ENCODE measurements at regions not wholly inside any gene's neighbourhood (a gene's known extent, or its start where the extent isn't known, plus 50 kb on each side); places are given as distances from the start of the nearest gene placed in this dataset.
"Not testable (repeated sequence)": the region's sequence is repeated elsewhere in the genome, so short reads cannot be mapped to it uniquely, and the experiment has no call there.

DNA sequence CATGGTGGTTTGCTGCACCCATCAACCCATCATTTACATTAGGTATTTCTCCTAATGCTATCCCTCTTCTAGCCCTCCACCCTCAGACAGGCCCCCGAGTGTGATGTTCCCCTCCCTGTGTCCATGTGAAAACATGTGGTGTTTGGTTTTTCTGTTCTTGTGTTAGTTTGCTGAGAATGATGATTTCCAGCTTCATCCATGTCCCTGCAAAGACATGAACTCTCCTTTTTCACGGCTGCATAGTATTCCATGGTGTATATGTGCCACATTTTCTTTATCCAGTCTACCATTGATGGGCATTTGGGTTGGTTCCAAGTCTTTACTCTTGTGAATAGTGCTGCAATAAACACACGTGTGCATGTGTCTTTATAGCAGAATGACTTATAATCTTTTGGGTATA is 192.8 kb downstream of the DIO2 start:
- H3K27ac ChIP-seq (ENCODE audit: insufficient read depth, low read depth, low read length, poor library complexity, severe bottlenecking); H3K9me3 ChIP-seq (ENCODE audit: control insufficient read depth, low read length); H3K4me1 ChIP-seq (ENCODE audit: control insufficient read depth, insufficient read depth, low read length); H3K4me3 ChIP-seq (ENCODE audit: insufficient read depth, low read depth, low read length); H3K27me3 ChIP-seq (ENCODE audit: control insufficient read depth, insufficient read depth, low read length, poor library complexity, severe bottlenecking); H3K36me3 ChIP-seq (ENCODE audit: control insufficient read depth, insufficient read depth, low read length): not testable (repeated sequence)
- WGBS, 2 experiments, result 94 to 100% methylated on average over 1 to 3 of the region's 3 CpGs

DNA sequence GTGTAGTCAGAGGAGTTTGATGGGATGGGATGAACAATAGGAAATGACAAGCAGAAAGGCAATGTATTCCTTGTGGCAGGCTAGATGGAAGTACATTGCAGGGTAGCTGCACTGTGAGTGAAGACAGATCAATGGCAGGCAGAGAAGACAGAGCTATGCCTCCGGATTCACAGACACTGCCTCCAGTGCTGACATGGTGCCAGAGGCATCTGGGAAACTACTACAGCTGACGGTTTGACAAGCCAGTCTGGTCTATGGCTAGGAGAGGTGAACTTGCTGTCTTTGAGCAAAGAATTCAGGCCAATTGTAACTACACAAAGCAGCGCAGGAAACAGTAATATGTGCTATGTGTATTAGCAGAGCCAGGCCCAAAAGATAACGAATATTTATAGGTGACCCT is 193.5 kb downstream of the DIO2 start:
- Histone ChIP-seq H3K27me3 (ENCODE audit: control insufficient read depth, insufficient read depth, low read length, poor library complexity, severe bottlenecking) (no peaks in the 10 kb centered on the region), H3K4me3 (ENCODE audit: insufficient read depth, low read depth, low read length) (no peak overlapping the region), H3K4me1 (ENCODE audit: control insufficient read depth, insufficient read depth, low read length) (no peaks in the 10 kb centered on the region), H3K36me3 (ENCODE audit: control insufficient read depth, insufficient read depth, low read length) (no peaks in the 10 kb centered on the region), H3K9me3 (ENCODE audit: control insufficient read depth, low read length) (no peaks in the 10 kb centered on the region), H3K27ac (ENCODE audit: insufficient read depth, low read depth, low read length, poor library complexity, severe bottlenecking) (no peak overlapping the region)
- 65 to 81% methylated on average over 3 to 4 of the region's 4 CpGs for WGBS, 2 experiments

DNA sequence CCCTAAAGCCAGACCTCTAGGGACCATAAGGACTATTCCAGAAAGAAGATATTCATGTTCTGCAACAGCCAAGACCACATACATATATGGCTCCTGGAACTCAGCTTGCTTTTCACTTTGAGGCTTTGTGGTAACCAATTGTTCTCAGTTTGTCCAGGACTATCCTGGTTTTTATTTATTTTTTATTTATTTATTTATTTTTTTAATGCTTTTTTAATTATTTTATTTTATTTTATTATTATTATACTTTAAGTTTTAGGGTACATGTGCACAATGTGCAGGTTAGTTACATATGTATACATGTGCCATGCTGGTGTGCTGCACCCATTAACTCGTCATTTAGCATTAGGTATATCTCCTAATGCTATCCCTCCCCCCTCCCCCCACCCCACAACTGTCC is 201.1 kb downstream of the DIO2 start:
- not testable (repeated sequence) for H3K36me3 ChIP-seq (ENCODE audit: control insufficient read depth, insufficient read depth, low read length); H3K9me3 ChIP-seq (ENCODE audit: control insufficient read depth, low read length); H3K27me3 ChIP-seq (ENCODE audit: control insufficient read depth, insufficient read depth, low read length, poor library complexity, severe bottlenecking); H3K27ac ChIP-seq (ENCODE audit: insufficient read depth, low read depth, low read length, poor library complexity, severe bottlenecking); H3K4me1 ChIP-seq (ENCODE audit: control insufficient read depth, insufficient read depth, low read length); H3K4me3 ChIP-seq (ENCODE audit: insufficient read depth, low read depth, low read length)
- WGBS, 2 experiments, result no CpG with 5 or more reads among the region's 1 CpG

DNA sequence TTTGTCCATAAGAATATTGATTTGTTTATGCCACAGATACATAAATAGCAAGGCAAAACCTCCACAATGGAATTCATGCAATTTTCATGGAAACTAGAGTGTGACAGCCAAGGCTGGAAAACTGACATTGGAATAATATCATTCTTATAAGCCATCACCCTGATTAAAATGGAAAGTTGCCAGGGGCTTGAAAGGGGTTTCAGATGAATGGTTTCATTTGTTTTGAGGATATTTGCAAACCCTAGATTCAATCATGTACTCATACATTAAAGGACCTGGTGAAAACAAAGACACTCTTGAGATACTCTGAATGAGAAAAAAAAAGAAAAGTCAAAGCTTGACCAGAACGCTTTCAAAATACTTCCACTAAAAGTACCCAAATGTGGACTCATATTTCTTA is 205.7 kb downstream of the DIO2 start:
- peaks cover 3% of the 10 kb centered on the region for H3K27me3 ChIP-seq (ENCODE audit: control insufficient read depth, insufficient read depth, low read length, poor library complexity, severe bottlenecking)
- H3K4me1 ChIP-seq (ENCODE audit: control insufficient read depth, insufficient read depth, low read length), result no peaks in the 10 kb centered on the region
- no peak overlapping the region for H3K27ac ChIP-seq (ENCODE audit: insufficient read depth, low read depth, low read length, poor library complexity, severe bottlenecking)
- no peaks in the 10 kb centered on the region for H3K9me3 ChIP-seq (ENCODE audit: control insufficient read depth, low read length)
- 41 to 63% methylated on average over 1 of the region's 1 CpG for WGBS, 2 experiments
- H3K4me3 ChIP-seq (ENCODE audit: insufficient read depth, low read depth, low read length), result no peak overlapping the region
- no peaks in the 10 kb centered on the region for H3K36me3 ChIP-seq (ENCODE audit: control insufficient read depth, insufficient read depth, low read length)

DNA sequence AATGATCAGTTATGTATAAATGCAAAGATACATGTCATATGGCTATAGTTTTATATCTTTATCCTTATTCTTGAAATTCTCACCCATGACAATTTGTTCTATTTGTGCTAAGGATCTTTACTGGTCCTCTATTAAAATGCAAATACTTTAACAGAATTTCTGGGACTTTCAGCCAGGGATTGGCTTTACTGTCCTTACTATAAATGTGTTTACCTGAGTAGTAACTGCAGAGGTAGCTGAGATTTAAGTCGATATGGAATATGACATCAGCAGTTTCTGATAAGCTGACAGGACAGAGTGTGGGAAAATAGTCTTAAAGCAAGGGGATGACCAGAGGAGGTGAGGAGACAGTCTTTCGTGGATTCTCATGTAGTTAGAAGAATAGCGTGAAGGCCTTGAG is 206.4 kb downstream of the DIO2 start:
- Histone ChIP-seq H3K36me3 (ENCODE audit: control insufficient read depth, insufficient read depth, low read length) (no peaks in the 10 kb centered on the region), H3K4me3 (ENCODE audit: insufficient read depth, low read depth, low read length) (no peak overlapping the region), H3K27ac (ENCODE audit: insufficient read depth, low read depth, low read length, poor library complexity, severe bottlenecking) (no peak overlapping the region), H3K4me1 (ENCODE audit: control insufficient read depth, insufficient read depth, low read length) (no peaks in the 10 kb centered on the region), H3K27me3 (ENCODE audit: control insufficient read depth, insufficient read depth, low read length, poor library complexity, severe bottlenecking) (peaks cover 3% of the 10 kb centered on the region), H3K9me3 (ENCODE audit: control insufficient read depth, low read length) (no peaks in the 10 kb centered on the region)
- 75 to 77% methylated on average over 3 of the region's 3 CpGs for WGBS, 2 experiments

DNA sequence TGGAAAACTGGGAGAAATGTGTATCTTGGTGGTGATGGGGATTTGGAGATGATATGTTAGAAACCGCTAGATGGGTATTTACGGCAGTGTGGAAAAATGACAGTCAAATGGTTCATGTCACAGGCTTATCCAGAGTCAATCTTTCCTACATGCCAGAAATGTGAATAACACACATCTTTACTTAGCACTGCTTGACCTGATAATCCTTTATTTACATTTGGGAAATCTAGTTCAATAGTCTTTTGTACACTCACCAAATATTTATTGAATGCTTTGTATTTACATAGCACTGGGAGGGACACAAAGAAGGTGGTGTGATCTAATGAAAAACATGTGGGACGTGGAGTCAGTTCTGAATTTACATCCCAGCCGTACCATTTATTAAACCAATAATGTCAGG is 208.2 kb downstream of the DIO2 start:
- WGBS, 2 experiments, result 91 to 96% methylated on average over 4 of the region's 4 CpGs

DNA sequence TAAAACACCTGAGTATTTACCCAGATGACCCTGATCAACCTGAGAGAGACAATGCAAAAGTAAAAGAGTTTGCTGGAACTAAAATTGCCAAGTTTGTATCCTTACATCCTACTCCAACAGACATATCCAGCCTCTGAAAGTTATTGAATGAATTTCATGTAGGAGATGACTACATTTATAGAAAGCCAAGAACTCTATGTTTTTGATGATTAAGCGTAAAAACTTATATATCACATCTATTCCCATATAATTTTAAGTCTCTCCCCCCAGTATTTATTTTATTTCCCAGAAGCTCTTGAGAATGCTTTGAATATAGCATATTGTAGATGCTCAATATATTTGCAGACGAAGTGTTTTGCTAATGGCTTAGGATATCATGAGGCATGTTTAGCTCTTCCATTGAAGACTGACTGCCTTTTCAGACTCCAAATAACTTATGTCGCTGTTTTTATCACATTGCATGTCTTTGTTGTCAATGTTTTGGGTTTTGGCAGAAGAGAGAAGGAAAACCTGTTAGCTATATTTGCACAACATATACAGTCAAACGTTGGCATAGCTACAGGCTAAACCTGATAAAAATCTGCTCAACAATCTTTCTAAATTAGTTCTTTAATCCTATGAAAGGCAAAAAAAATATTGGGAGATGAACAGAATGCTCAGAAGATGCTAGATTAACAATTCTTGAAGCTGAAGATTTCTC is 213.6 kb downstream of the DIO2 start:
- 84 to 96% methylated on average over 2 to 3 of the region's 4 CpGs for WGBS, 2 experiments
- Histone ChIP-seq H3K36me3 (ENCODE audit: control insufficient read depth, insufficient read depth, low read length) (no peaks in the 10 kb centered on the region), H3K4me1 (ENCODE audit: control insufficient read depth, insufficient read depth, low read length) (peaks cover 12% of the 10 kb centered on the region), H3K4me3 (ENCODE audit: insufficient read depth, low read depth, low read length) (no peak overlapping the region), H3K27ac (ENCODE audit: insufficient read depth, low read depth, low read length, poor library complexity, severe bottlenecking) (no peak overlapping the region), H3K9me3 (ENCODE audit: control insufficient read depth, low read length) (no peaks in the 10 kb centered on the region), H3K27me3 (ENCODE audit: control insufficient read depth, insufficient read depth, low read length, poor library complexity, severe bottlenecking) (peaks cover 36% of the 10 kb centered on the region)

More for the DNA sequence above, 208.2 kb downstream of the DIO2 start:
- Histone ChIP-seq H3K27ac (ENCODE audit: insufficient read depth, low read depth, low read length, poor library complexity, severe bottlenecking) (no peak overlapping the region), H3K4me3 (ENCODE audit: insufficient read depth, low read depth, low read length) (no peak overlapping the region), H3K4me1 (ENCODE audit: control insufficient read depth, insufficient read depth, low read length) (no peaks in the 10 kb centered on the region), H3K27me3 (ENCODE audit: control insufficient read depth, insufficient read depth, low read length, poor library complexity, severe bottlenecking) (peaks cover 3% of the 10 kb centered on the region), H3K9me3 (ENCODE audit: control insufficient read depth, low read length) (no peaks in the 10 kb centered on the region), H3K36me3 (ENCODE audit: control insufficient read depth, insufficient read depth, low read length) (no peaks in the 10 kb centered on the region)

DNA sequence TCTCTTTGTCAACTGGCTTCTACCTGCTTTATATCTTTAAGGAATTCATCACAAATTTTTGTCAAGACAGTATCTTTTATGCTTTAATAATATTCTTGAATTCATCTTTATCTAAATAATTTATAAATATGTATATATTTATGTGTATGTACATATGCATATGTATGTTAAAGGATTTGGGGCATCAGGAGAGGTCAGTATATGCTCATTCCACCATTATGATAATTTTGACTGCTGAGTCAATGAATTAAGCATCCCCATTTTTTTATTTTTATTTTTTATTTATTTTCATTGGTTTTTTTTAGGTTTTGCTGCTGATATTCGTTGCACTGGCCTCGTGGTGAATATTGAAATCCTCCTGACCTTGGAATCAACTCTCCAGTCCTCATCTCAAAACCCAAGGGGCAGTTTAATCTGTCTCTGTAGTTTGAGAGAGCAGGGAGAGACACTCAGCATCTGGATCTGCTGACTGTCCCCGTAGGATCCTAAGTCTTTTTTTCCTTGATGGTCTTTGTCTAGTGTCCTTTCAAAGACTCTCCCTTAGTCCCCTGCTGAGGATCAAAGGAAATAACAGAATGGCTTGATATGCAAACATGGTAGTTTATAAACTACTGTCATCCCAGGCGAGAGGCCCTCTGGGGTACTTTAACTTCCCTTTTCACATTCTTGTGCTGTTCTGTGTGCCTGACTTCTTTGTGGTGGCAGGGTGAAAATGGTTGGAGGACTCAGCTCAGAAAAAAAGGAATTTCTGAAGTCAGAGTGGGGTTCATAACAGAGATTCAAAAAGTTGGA is 218.7 kb downstream of the DIO2 start:
- H3K4me1 ChIP-seq (ENCODE audit: control insufficient read depth, insufficient read depth, low read length), result peaks cover 21% of the 10 kb centered on the region
- H3K4me3 ChIP-seq (ENCODE audit: insufficient read depth, low read depth, low read length), result no peak overlapping the region
- peak overlapping the region; percentile 61 for H3K27ac ChIP-seq (ENCODE audit: insufficient read depth, low read depth, low read length, poor library complexity, severe bottlenecking)
- H3K36me3 ChIP-seq (ENCODE audit: control insufficient read depth, insufficient read depth, low read length), result no peaks in the 10 kb centered on the region
- H3K27me3 ChIP-seq (ENCODE audit: control insufficient read depth, insufficient read depth, low read length, poor library complexity, severe bottlenecking), result peaks cover 65% of the 10 kb centered on the region
- H3K9me3 ChIP-seq (ENCODE audit: control insufficient read depth, low read length), result no peaks in the 10 kb centered on the region
- 0 to 6% methylated on average over 4 of the region's 4 CpGs for WGBS, 2 experiments

DNA sequence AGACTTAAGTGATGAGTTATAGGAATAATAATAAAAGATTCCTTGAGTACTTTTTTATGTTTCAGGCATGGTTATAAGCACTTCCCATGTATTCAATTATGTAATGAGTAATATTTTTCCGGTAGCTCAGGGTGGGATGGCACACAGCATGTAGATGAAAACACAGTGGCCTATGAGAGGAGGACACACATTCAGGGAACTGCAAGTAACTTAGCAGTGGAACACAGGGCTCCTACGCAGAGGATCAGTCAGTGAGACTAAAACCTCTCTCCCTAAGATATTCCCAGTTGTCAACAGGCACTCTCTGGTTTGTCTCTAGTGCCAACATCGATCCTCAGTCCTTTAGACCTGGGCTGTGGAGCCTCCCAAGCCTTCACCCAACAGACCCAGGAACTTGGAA is 219.4 kb downstream of the DIO2 start:
- Histone ChIP-seq H3K27ac (ENCODE audit: insufficient read depth, low read depth, low read length, poor library complexity, severe bottlenecking) (no peak overlapping the region), H3K4me1 (ENCODE audit: control insufficient read depth, insufficient read depth, low read length) (peaks cover 21% of the 10 kb centered on the region), H3K27me3 (ENCODE audit: control insufficient read depth, insufficient read depth, low read length, poor library complexity, severe bottlenecking) (peaks cover 58% of the 10 kb centered on the region), H3K36me3 (ENCODE audit: control insufficient read depth, insufficient read depth, low read length) (no peaks in the 10 kb centered on the region), H3K4me3 (ENCODE audit: insufficient read depth, low read depth, low read length) (no peak overlapping the region), H3K9me3 (ENCODE audit: control insufficient read depth, low read length) (no peaks in the 10 kb centered on the region)
- 75 to 77% methylated on average over 3 of the region's 3 CpGs for WGBS, 2 experiments

DNA sequence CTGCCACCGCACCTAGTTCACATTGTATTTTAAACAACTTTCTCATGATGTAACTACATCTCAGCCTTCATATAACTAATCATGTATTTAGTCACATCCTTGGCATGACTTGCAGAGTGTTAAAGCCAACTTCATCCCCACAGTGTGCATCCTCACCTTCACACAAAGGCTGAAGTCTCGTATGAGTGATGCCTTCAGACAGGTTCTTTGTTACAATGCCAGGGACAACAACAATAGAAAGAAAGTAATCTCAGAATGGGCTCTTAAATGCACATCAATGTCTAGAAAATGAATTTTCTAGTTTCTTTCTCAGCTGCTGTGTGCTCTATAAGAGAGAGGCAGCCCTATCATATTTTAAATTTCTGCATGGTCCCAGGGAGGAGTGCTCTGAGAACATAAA is 221.3 kb downstream of the DIO2 start:
- no peak overlapping the region for H3K27ac ChIP-seq (ENCODE audit: insufficient read depth, low read depth, low read length, poor library complexity, severe bottlenecking)
- peaks cover 42% of the 10 kb centered on the region for H3K27me3 ChIP-seq (ENCODE audit: control insufficient read depth, insufficient read depth, low read length, poor library complexity, severe bottlenecking)
- H3K4me1 ChIP-seq (ENCODE audit: control insufficient read depth, insufficient read depth, low read length), result peaks cover 21% of the 10 kb centered on the region
- H3K36me3 ChIP-seq (ENCODE audit: control insufficient read depth, insufficient read depth, low read length), result no peaks in the 10 kb centered on the region
- no peaks in the 10 kb centered on the region for H3K9me3 ChIP-seq (ENCODE audit: control insufficient read depth, low read length)
- 91 to 92% methylated on average over 2 of the region's 2 CpGs for WGBS, 2 experiments
- no peak overlapping the region for H3K4me3 ChIP-seq (ENCODE audit: insufficient read depth, low read depth, low read length)

All from ectodermal cell (in vitro differentiated cells).